AG09319 (cell line): ENCODE measurements at regions not wholly inside any gene's neighbourhood (a gene's known extent, or its start where the extent isn't known, plus 50 kb on each side); places are given as distances from the start of the nearest gene placed in this dataset.
A peak's percentile ranks its signal among the peaks of the same experiment; 100 is the strongest.

ENCODE experiments used
- DNase-seq: peaks from one replicate; pipeline ENCODE4 v3.0.0-alpha.2; 2010; ENCODE audit warnings: low read depth; ENCODE audit errors: extremely low read depth
- TF ChIP-seq, protein P1 (sequence below): IDR thresholded peaks from 2 replicates; pipeline ENCODE4 v1.5.1; 2011; ENCODE audit warnings: low read depth, mild to moderate bottlenecking, inconsistent platforms, low read length, moderate library complexity

GRCh38 chr14:100409651-100410050, 86.5 kb downstream of the SLC25A47 start:
- TF ChIP-seq, protein P1, sequence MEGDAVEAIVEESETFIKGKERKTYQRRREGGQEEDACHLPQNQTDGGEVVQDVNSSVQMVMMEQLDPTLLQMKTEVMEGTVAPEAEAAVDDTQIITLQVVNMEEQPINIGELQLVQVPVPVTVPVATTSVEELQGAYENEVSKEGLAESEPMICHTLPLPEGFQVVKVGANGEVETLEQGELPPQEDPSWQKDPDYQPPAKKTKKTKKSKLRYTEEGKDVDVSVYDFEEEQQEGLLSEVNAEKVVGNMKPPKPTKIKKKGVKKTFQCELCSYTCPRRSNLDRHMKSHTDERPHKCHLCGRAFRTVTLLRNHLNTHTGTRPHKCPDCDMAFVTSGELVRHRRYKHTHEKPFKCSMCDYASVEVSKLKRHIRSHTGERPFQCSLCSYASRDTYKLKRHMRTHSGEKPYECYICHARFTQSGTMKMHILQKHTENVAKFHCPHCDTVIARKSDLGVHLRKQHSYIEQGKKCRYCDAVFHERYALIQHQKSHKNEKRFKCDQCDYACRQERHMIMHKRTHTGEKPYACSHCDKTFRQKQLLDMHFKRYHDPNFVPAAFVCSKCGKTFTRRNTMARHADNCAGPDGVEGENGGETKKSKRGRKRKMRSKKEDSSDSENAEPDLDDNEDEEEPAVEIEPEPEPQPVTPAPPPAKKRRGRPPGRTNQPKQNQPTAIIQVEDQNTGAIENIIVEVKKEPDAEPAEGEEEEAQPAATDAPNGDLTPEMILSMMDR: no peak
- no peak for DNase-seq

- TF ChIP-seq, protein P1: no peak
- no peak for DNase-seq
Observed at GRCh38 chr14:100410056-100410565, 87.0 kb downstream of the SLC25A47 start.

DNA sequence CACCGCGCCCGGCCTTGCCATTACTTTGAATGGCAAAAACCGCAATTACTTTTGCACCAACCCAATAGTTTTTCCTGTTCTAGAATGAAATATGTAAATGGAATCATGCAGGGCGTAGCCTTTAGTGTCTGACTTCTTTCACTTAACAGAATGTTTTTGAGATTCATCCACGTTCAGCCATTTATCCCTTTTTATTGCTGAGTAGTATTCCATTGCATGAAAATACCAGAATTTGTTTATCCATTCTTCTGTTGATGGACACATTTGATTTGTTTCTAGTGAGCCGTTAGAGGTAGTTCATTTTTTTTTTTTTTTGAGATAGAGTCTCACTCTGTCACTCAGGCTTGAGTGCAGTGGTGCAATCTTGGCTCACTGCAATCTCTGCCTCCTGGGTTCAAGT, 90.6 kb downstream of the SLC25A47 start:
- DNase-seq: no peak
- TF ChIP-seq, protein P1: no peak

DNA sequence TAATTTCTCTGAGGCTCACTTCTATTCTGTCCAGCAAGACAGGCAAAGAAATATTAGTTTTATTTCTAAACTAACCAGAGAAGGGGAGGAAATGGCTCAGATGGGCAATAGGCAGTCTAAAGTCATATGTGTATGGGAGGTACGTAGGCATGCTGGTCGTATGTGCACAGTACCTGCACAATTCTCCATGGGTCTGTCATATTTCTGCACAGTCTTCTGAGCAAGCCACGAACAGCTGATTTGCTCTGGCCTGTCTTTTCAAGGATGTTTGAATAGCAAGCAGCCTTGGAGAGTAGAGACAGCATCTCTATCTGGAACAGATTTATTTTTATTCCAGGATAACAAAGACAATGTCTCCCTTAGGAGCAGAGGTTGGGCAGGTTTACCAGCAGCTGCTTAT, 92.1 kb downstream of the SLC25A47 start:
- no peak for DNase-seq
- TF ChIP-seq, protein P1: no peak

- DNase-seq: no peak
- TF ChIP-seq, protein P1: no peak
Observed at GRCh38 chr14:100416081-100416680, 93.0 kb downstream of the SLC25A47 start.

DNA sequence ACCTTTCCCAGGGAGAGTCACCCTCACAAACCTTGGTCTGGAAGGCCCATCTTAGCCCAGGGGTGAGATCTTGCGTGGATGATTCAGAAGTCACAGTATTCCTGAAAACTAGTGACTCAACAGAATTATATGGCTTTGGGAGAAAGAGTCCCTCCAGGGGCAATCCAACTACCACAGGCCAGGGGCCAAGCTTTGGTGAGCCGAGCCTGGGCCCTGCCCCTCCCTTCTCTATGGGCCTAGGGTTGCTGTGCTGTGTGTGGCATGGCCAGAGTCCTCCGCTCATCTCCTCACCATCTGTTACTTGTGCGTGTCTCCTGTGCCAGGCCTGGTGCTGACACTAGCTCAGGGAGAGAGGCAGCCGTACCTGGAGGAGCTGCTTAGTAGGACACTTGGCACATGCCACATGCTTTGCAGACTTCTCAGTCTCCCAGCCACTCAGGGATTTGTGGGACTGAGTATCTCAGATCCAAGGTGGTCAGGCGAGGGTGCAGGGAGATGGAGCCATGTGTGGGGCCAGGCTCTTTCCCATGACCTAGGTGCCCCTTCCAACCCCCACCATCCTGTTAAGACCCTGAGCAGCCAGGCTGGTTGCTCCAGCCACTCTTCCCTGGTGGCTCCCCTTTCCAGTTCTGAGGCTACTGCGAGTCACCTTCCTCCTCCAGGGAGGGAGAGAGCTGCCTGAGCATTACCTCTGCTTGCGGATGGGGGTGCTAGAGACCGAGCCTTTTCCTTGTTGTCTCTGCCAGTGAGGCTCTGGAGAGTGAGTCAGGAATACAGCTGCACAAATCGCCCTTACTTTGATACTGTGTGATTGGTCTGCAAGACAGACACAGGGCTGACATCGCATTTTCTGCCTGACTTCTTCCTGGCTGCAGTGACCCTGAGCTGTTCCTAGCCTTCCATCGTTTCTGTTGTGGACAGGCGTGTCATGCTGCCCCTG, 94.1 kb downstream of the SLC25A47 start:
- TF ChIP-seq, protein P1: peak; percentile 92
- DNase-seq: peak; percentile 59

- no peak for DNase-seq
- TF ChIP-seq, protein P1: no peak
Observed at GRCh38 chr14:100419856-100420255, 96.7 kb downstream of the SLC25A47 start.
